ENCODE measurements at regions not wholly inside any gene's neighbourhood (a gene's known extent, or its start where the extent isn't known, plus 50 kb on each side); places are given as distances from the start of the nearest gene placed in this dataset.
A peak's percentile ranks its signal among the peaks of the same experiment; 100 is the strongest.

- DNase-seq: peak; percentile 90
Measured at GRCh38 chr14:82067221-82067875, 533.7 kb upstream of the SEL1L start.

GRCh38 chr14:82070040-82070439, 536.4 kb upstream of the SEL1L start:
- no peak for DNase-seq

- no peak for DNase-seq
Measured at GRCh38 chr14:82070753-82071152, 537.1 kb upstream of the SEL1L start.

GRCh38 chr14:82073547-82073946, 539.9 kb upstream of the SEL1L start:
- no peak for DNase-seq

- no peak for DNase-seq
Measured at GRCh38 chr14:82075566-82075965, 541.9 kb upstream of the SEL1L start.

GRCh38 chr14:82079553-82079952, 545.9 kb upstream of the SEL1L start:
- no peak for DNase-seq

GRCh38 chr14:82080370-82080769, 546.7 kb upstream of the SEL1L start:
- peak; percentile 75 for DNase-seq

- no peak for DNase-seq
Measured at GRCh38 chr14:82084813-82085212, 551.2 kb upstream of the SEL1L start.

GRCh38 chr14:82091097-82091496, 557.4 kb upstream of the SEL1L start:
- DNase-seq: no peak

- peak; percentile 51 for DNase-seq
Measured at GRCh38 chr14:82094829-82095345, 561.2 kb upstream of the SEL1L start.

GRCh38 chr14:82104013-82104412, 570.4 kb upstream of the SEL1L start:
- no peak for DNase-seq

GRCh38 chr14:82112210-82112839, 578.7 kb upstream of the SEL1L start:
- DNase-seq: no peak

- DNase-seq: no peak
Measured at GRCh38 chr14:82113007-82113406, 579.4 kb upstream of the SEL1L start.

GRCh38 chr14:82113710-82114109, 580.1 kb upstream of the SEL1L start:
- DNase-seq: no peak

GRCh38 chr14:82116721-82117120, 583.1 kb upstream of the SEL1L start:
- no peak for DNase-seq

GRCh38 chr14:82122655-82123054, 589.0 kb upstream of the SEL1L start:
- no peak for DNase-seq

- DNase-seq: no peak
Measured at GRCh38 chr14:82124511-82124910, 590.9 kb upstream of the SEL1L start.

GRCh38 chr14:82126006-82126405, 592.4 kb upstream of the SEL1L start:
- DNase-seq: no peak

GRCh38 chr14:82134411-82134810, 600.8 kb upstream of the SEL1L start:
- no peak for DNase-seq

- DNase-seq: no peak
Measured at GRCh38 chr14:82138431-82138830, 604.8 kb upstream of the SEL1L start.

- no peak for DNase-seq
Measured at GRCh38 chr14:82146846-82147245, 613.2 kb upstream of the SEL1L start.

GRCh38 chr14:82153689-82154088, 620.0 kb upstream of the SEL1L start:
- no peak for DNase-seq

GRCh38 chr14:82159624-82160023, 626.0 kb upstream of the SEL1L start:
- no peak for DNase-seq

GRCh38 chr14:82180139-82180538, 646.5 kb upstream of the SEL1L start:
- DNase-seq: no peak

- DNase-seq: no peak
Measured at GRCh38 chr14:82182646-82183045, 649.0 kb upstream of the SEL1L start.
